WERI-Rb-1 (cell line): ENCODE measurements at regions not wholly inside any gene's neighbourhood (a gene's known extent, or its start where the extent isn't known, plus 50 kb on each side); places are given as distances from the start of the nearest gene placed in this dataset.

Experiments used
- DNase-seq: peaks from one replicate; pipeline ENCODE4 v3.0.0-alpha.2; 2020
- H3K27ac ChIP-seq: fragments of 250-450 bp; sonication (Bioruptor Pico); 2 replicates; pipeline ENCODE4 v1.5.1; 2020; ENCODE audit warnings: mild to moderate bottlenecking, moderate library complexity
- H3K27me3 ChIP-seq: fragments of 250-450 bp; sonication (Bioruptor Pico); 2 replicates; pipeline ENCODE4 v1.5.1; 2021; ENCODE audit warnings: mild to moderate bottlenecking, low read depth, moderate library complexity; ENCODE audit not compliant: insufficient read depth, severe bottlenecking
- H3K36me3 ChIP-seq: fragments of 250-450 bp; sonication (Bioruptor Pico); 2 replicates; pipeline ENCODE4 v1.5.1; 2020; ENCODE audit warnings: mild to moderate bottlenecking, moderate library complexity
- H3K4me3 ChIP-seq: 2 replicates; pipeline ENCODE4 v1.5.1; 2011; ENCODE audit warnings: low read depth, mild to moderate bottlenecking, control low read depth, low read length
- H3K9me3 ChIP-seq: fragments of 250-450 bp; sonication (Bioruptor Pico); 2 replicates; pipeline ENCODE4 v1.5.1; 2021; ENCODE audit warnings: mild to moderate bottlenecking, moderate library complexity; ENCODE audit not compliant: severe bottlenecking
- CTCF ChIP-seq: IDR thresholded peaks from 2 replicates; pipeline ENCODE4 v1.5.1; 2011; ENCODE audit warnings: low read depth, mild to moderate bottlenecking, control low read depth, inconsistent platforms, low read length

GRCh38 chr3:99400352-99400751 is 238.0 kb upstream of the COL8A1 start:
- no peak overlapping the region for H3K4me3 ChIP-seq
- H3K27ac ChIP-seq, result no peak overlapping the region
- H3K36me3 ChIP-seq, result no peaks in the 10 kb centered on the region
- peaks cover 3% of the 10 kb centered on the region for H3K27me3 ChIP-seq
- H3K9me3 ChIP-seq, result peaks cover 5% of the 10 kb centered on the region
- no peak for TF ChIP-seq CTCF
- no peak for DNase-seq

- Histone ChIP-seq H3K27ac (no peak overlapping the region), H3K27me3 (peaks cover 5% of the 10 kb centered on the region), H3K36me3 (no peaks in the 10 kb centered on the region), H3K4me3 (no peak overlapping the region), H3K9me3 (peaks cover 5% of the 10 kb centered on the region)
- no peak for DNase-seq
- no peak for TF ChIP-seq CTCF
Observed at GRCh38 chr3:99396651-99397275, 241.6 kb upstream of the COL8A1 start.

GRCh38 chr3:99394831-99395778 is 243.3 kb upstream of the COL8A1 start:
- DNase-seq, result no peak
- H3K4me3 ChIP-seq, result no peak overlapping the region

GRCh38 chr3:99393961-99394360 is 244.4 kb upstream of the COL8A1 start:
- H3K4me3 ChIP-seq, result no peak overlapping the region
- no peak overlapping the region for H3K27ac ChIP-seq
- DNase-seq, result no peak
- H3K36me3 ChIP-seq, result no peaks in the 10 kb centered on the region
- TF ChIP-seq CTCF, result no peak
- H3K9me3 ChIP-seq, result peaks cover 5% of the 10 kb centered on the region
- H3K27me3 ChIP-seq, result peaks cover 3% of the 10 kb centered on the region

More at GRCh38 chr3:99394831-99395778, 243.3 kb upstream of the COL8A1 start:
- H3K36me3 ChIP-seq, result no peaks in the 10 kb centered on the region
- H3K27ac ChIP-seq, result no peak overlapping the region
- H3K9me3 ChIP-seq, result peaks cover 5% of the 10 kb centered on the region
- H3K27me3 ChIP-seq, result peaks cover 3% of the 10 kb centered on the region
- TF ChIP-seq CTCF, result no peak

- Histone ChIP-seq H3K27me3 (peaks cover 2% of the 10 kb centered on the region), H3K9me3 (no peaks in the 10 kb centered on the region), H3K27ac (no peak overlapping the region), H3K4me3 (no peak overlapping the region), H3K36me3 (no peaks in the 10 kb centered on the region)
- DNase-seq, result no peak
- TF ChIP-seq CTCF, result no peak
Observed at GRCh38 chr3:99388780-99389179, 249.6 kb upstream of the COL8A1 start.
